ENCODE measurements at regions not wholly inside any gene's neighbourhood (a gene's known extent, or its start where the extent isn't known, plus 50 kb on each side); places are given as distances from the start of the nearest gene placed in this dataset.

DNA sequence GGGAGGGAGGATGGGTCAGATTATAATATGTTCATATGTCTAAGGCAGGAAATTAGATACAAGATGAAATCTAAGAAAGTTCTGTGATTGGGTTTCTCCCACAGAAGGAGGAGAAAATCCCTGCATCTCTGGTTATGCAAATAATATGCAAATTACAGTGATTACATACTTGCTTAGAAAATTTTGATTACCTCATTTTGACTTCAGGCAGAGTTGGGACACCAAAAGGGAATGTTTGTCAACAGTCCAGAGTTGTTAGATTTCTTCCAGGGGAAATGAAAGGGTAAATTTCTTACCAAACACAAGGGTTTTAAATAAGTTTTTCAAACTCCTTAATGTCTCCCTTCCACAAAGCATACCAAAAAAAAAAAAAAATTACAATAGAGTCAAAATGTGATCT is 101.4 kb upstream of the STEAP1B start:
- TF ChIP-seq HDGF (IDR thresholded peaks at IDR 0.05; ENCODE audit: borderline replicate concordance) = no peak
- TF ChIP-seq ELF4 (IDR thresholded peaks at IDR 0.05) = no peak
- no peak for TF ChIP-seq BHLHE40 (IDR thresholded peaks at IDR 0.05; ENCODE audit: borderline replicate concordance)
- TF ChIP-seq ZNF384 (IDR thresholded peaks at IDR 0.05) = no peak
- no peak for TF ChIP-seq FOXK2 (IDR thresholded peaks at IDR 0.05)
- no peak for TF ChIP-seq NFRKB (IDR thresholded peaks at IDR 0.05)

Measured in HEK293T (cell line).